Endothelial cell of umbilical vein (primary cell): ENCODE measurements at regions not wholly inside any gene's neighbourhood (a gene's known extent, or its start where the extent isn't known, plus 50 kb on each side); places are given as distances from the start of the nearest gene placed in this dataset.

Experiments
- BruUV-seq: library from RNA; stranded (reverse); fragments of 400-500 nt; replicated peaks from 2 replicates; lab custom pipeline; 2021; lab: Mats Ljungman, UMichigan
- CTCF ChIA-PET: fragments of 300-600, 350-600 bp; sonication (Branson Sonifier 250); formaldehyde crosslinking; loops from one replicate; lab custom pipeline; 2021; ENCODE audit warnings: antibody characterized with exemption, inconsistent platforms; lab: Charles Lee
- POLR2A ChIA-PET: fragments of 300-600, 350-600 bp; sonication (Branson Sonifier 250); formaldehyde crosslinking; loops from one replicate; lab custom pipeline; 2021; ENCODE audit warnings: antibody characterized with exemption, inconsistent platforms; lab: Charles Lee
- DNase-seq: peaks from one replicate; pipeline ENCODE4 v3.0.0-alpha.2; 2011; ENCODE audit warnings: low read depth, low spot score
- FAIRE-seq: peaks from 2 replicates; lab custom pipeline; 2011; peaks lifted over from hg19 to GRCh38; lab: Jason Lieb, UNC
- H2AFZ ChIP-seq: 2 replicates; pipeline ENCODE4 v1.6.0; 2012; ENCODE audit warnings: low read depth, low read length, control low read depth, inconsistent platforms
- H3K27ac ChIP-seq: 2 replicates; pipeline ENCODE4 v1.5.1; 2011; ENCODE audit warnings: low read depth, mild to moderate bottlenecking, control low read depth, low read length, moderate library complexity; ENCODE audit not compliant: insufficient read depth
- H3K27me3 ChIP-seq, 2 experiments: 2 replicates each; pipeline versions ENCODE4 v1.6.0 to v1.6.1; 2011; ENCODE audit warnings: low read length in 2 of 2, mixed read lengths in 1 of 2; ENCODE audit not compliant: control insufficient read depth in 2 of 2, insufficient read depth in 2 of 2
- H3K36me3 ChIP-seq, 2 experiments: 2 replicates in 1 of 2; 3 replicates in 1 of 2; pipeline ENCODE4 v1.5.1; 2011; ENCODE audit warnings: low read length in 2 of 2, mild to moderate bottlenecking in 1 of 2, moderate library complexity in 1 of 2; ENCODE audit not compliant: control insufficient read depth in 2 of 2, insufficient read depth in 2 of 2; ENCODE audit errors: extremely low read depth in 1 of 2
- H3K4me1 ChIP-seq: 3 replicates; pipeline ENCODE4 v1.5.1; 2011; ENCODE audit warnings: mild to moderate bottlenecking, low read length; ENCODE audit not compliant: control insufficient read depth, insufficient read depth; ENCODE audit errors: extremely low read depth
- H3K4me2 ChIP-seq: 2 replicates; pipeline ENCODE4 v1.6.1; 2011; ENCODE audit warnings: low read length, control low read depth, mixed read lengths; ENCODE audit not compliant: insufficient read depth
- H3K4me3 ChIP-seq, 3 experiments: fragments of 200-600 bp in 1 of 3; sonication (generic), shearing (Covaris generic) in 1 of 3; replicated peaks in 1 of 3; 2 replicates each; pipeline ENCODE4 v1.5.1; 2011 to 2016; ENCODE audit warnings: control low read depth in 3 of 3, low read length in 3 of 3, mild to moderate bottlenecking in 2 of 3, inconsistent platforms in 1 of 3, low read depth in 1 of 3, moderate library complexity in 1 of 3; ENCODE audit not compliant: insufficient read depth in 1 of 3
- H3K79me2 ChIP-seq: 2 replicates; pipeline ENCODE4 v1.6.0; 2012; ENCODE audit warnings: low read length, inconsistent platforms; ENCODE audit not compliant: control insufficient read depth, insufficient read depth
- H3K9ac ChIP-seq: replicated peaks from 2 replicates; pipeline ENCODE3; 2011; ENCODE audit warnings: low read length, control low read depth; ENCODE audit not compliant: insufficient read depth; ENCODE audit errors: extremely low read depth
- H3K9me1 ChIP-seq: replicated peaks from 3 replicates; pipeline ENCODE4 v1.6.0; 2011; ENCODE audit warnings: mild to moderate bottlenecking, low read length; ENCODE audit not compliant: control insufficient read depth, insufficient read depth; ENCODE audit errors: extremely low read depth
- H3K9me3 ChIP-seq: replicated peaks from 2 replicates; pipeline ENCODE4 v1.5.1; 2012; ENCODE audit warnings: low read length, inconsistent platforms; ENCODE audit not compliant: control insufficient read depth, insufficient read depth
- H4K20me1 ChIP-seq: replicated peaks from 2 replicates; pipeline ENCODE3; 2011; ENCODE audit warnings: mild to moderate bottlenecking, low read length; ENCODE audit not compliant: control insufficient read depth, insufficient read depth; ENCODE audit errors: extremely low read depth
- EZH2 ChIP-seq: IDR thresholded peaks from 2 replicates; pipeline ENCODE4 v1.6.1; 2012; ENCODE audit warnings: borderline replicate concordance, low read depth, mild to moderate bottlenecking, moderate library complexity, low read length, inconsistent platforms; ENCODE audit not compliant: severe bottlenecking
- FOS ChIP-seq: IDR thresholded peaks from 2 replicates; pipeline ENCODE4 v1.6.1; 2011; ENCODE audit warnings: mild to moderate bottlenecking, low read length, moderate library complexity, borderline replicate concordance; ENCODE audit not compliant: insufficient read depth
- GATA2 ChIP-seq: IDR thresholded peaks from 2 replicates; pipeline ENCODE4 v1.7.0; 2011; ENCODE audit warnings: low read depth, mild to moderate bottlenecking, moderate library complexity, mixed read lengths, low read length; ENCODE audit not compliant: insufficient read length, insufficient read depth
- JUN ChIP-seq: IDR thresholded peaks from 2 replicates; pipeline ENCODE4 v1.6.1; 2011; ENCODE audit warnings: borderline replicate concordance, low read depth; ENCODE audit not compliant: insufficient read length, insufficient read depth
- MYC ChIP-seq: IDR thresholded peaks from one replicate; pipeline ENCODE4 v1.6.1; 2011; ENCODE audit warnings: mild to moderate bottlenecking, low read depth, low read length
- POLR2A ChIP-seq: IDR thresholded peaks from 2 replicates; pipeline ENCODE4 v1.6.1; 2012; ENCODE audit warnings: low read depth, mild to moderate bottlenecking, control low read depth, low read length
- POLR2AphosphoS5 ChIP-seq: IDR thresholded peaks from 2 replicates; pipeline ENCODE4 v1.6.1; 2012; ENCODE audit warnings: low read depth, mild to moderate bottlenecking, control low read depth, low read length, moderate library complexity; ENCODE audit not compliant: insufficient read depth
- dilution Hi-C: fragments of 300-500 bp; cut with MboI; formaldehyde crosslinking; loops from one replicate; pipeline ENCODE4 v1.15.0; 2019; ENCODE audit warnings: low sequenced_read_pairs; ENCODE audit not compliant: extremely low pct_ligation_motif_present
- intact Hi-C: fragments of 100-400 bp; cut with micrococcal nuclease; formaldehyde crosslinking; loops from one replicate; pipeline ENCODE4 v1.10.0; 2022
- TF ChIP-seq, protein P1 (sequence below), 2 donors: IDR thresholded peaks; 1 replicate in 1 of 2; 2 replicates in 1 of 2; pipeline ENCODE4 v1.5.1; 2011; ENCODE audit warnings: low read length in 2 of 2, mild to moderate bottlenecking in 2 of 2, moderate library complexity in 2 of 2, control low read depth in 1 of 2, inconsistent platforms in 1 of 2, low read depth in 1 of 2; ENCODE audit not compliant: insufficient read depth in 1 of 2; ENCODE audit errors: extremely low read depth in 1 of 2
- TF ChIP-seq, protein P2 (sequence below): IDR thresholded peaks from 2 replicates; pipeline ENCODE4 v1.6.1; 2011; ENCODE audit not compliant: insufficient read depth, insufficient read length

DNA sequence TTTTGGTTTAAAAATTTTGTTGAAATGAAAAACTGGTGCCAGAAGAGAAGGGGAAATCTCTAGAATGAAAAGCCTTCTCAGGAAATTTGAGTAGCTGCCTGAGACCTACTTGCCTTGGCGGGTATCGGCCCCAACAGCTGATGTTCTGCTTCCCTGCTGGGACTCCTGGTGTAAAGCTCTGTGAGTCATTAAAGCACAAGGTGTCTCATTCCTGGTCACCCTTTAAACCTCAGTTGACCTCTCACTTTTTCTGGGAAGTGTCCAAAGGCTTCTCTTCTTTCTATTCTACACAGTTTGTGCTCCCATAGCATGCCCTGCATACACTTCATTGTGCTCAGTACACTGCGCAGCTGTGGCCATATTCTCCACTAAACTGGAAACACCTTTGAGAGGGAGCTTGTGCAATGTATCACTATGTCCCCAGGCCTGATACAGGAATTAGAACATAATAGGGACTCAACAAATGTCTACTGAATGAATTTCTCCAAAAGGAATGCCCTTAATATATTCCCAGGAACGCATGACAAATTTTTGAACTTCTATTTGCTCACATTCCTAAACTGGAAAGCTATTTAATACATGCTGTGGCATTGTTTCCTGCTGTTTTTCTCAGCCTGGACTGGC is 303.9 kb downstream of the SDHAF3 start:
- Histone ChIP-seq H3K36me3 (no peaks in the 10 kb centered on the region), H3K9ac (no peak overlapping the region), H3K4me2 (no peak overlapping the region), H3K79me2 (no peaks in the 10 kb centered on the region), H3K27ac (no peak overlapping the region), H3K27me3 (no peaks in the 10 kb centered on the region), H3K4me1 (no peaks in the 10 kb centered on the region), H3K9me3 (peaks cover 4% of the 10 kb centered on the region), H4K20me1 (no peaks in the 10 kb centered on the region), H3K4me3 (no peak overlapping the region), H2AFZ (no peak overlapping the region), H3K9me1 (no peaks in the 10 kb centered on the region)
- ChIA-PET CTCF (no interaction called here), POLR2A (no interaction called here)
- dilution Hi-C loops: no loop called here
- intact Hi-C loops: no loop called here
- TF ChIP-seq, protein P1, sequence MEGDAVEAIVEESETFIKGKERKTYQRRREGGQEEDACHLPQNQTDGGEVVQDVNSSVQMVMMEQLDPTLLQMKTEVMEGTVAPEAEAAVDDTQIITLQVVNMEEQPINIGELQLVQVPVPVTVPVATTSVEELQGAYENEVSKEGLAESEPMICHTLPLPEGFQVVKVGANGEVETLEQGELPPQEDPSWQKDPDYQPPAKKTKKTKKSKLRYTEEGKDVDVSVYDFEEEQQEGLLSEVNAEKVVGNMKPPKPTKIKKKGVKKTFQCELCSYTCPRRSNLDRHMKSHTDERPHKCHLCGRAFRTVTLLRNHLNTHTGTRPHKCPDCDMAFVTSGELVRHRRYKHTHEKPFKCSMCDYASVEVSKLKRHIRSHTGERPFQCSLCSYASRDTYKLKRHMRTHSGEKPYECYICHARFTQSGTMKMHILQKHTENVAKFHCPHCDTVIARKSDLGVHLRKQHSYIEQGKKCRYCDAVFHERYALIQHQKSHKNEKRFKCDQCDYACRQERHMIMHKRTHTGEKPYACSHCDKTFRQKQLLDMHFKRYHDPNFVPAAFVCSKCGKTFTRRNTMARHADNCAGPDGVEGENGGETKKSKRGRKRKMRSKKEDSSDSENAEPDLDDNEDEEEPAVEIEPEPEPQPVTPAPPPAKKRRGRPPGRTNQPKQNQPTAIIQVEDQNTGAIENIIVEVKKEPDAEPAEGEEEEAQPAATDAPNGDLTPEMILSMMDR (IDR thresholded peaks at IDR 0.05; ENCODE audit: extremely low read depth in 1 of 2, insufficient read depth in 1 of 2, low read depth in 1 of 2, low read length in 2 of 2): no peak
- no TSS peak for BruUV-seq
- DNase-seq (no peak), FAIRE-seq (no peak)

DNA sequence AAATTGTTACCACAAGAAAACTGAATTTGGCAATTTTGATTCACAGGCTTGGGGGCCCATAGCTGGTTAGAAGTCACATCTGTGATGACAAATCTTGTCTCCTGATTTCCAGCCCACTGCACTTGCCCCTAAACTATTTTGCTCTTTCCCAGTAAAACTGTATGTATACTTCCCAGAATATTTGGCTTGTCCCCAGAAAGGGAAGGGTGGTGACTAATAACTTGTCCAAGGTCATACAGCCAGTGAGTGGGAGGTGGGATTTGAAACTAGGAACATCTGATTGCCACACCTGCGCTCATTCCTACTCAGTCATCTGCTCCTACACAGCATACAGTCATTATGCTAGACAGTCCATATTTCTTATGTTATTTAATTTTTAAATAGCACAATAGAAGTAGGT is 304.5 kb downstream of the SDHAF3 start:
- H3K9me1 ChIP-seq: no peaks in the 10 kb centered on the region
- FAIRE-seq (no peak), DNase-seq (no peak)
- no peaks in the 10 kb centered on the region for H4K20me1 ChIP-seq
- BruUV-seq: no TSS peak
- ChIA-PET CTCF (interaction anchor here (1.0 kb wide), 1 partner anchor 22 kb away, joined by 4 read pairs; no protein-coding TSS in a partner anchor), POLR2A (no interaction called here)
- H3K9me3 ChIP-seq: peaks cover 4% of the 10 kb centered on the region
- H3K9ac ChIP-seq: no peak overlapping the region
- intact Hi-C loops: no loop called here
- dilution Hi-C loops: no loop called here
- no peaks in the 10 kb centered on the region for H3K27me3 ChIP-seq
- no peak overlapping the region for H3K4me3 ChIP-seq
- no peak overlapping the region for H3K4me2 ChIP-seq
- H3K4me1 ChIP-seq: no peaks in the 10 kb centered on the region
- no peak overlapping the region for H2AFZ ChIP-seq
- no peaks in the 10 kb centered on the region for H3K36me3 ChIP-seq
- TF ChIP-seq EZH2 (no peak), JUN (no peak), FOS (no peak), MYC (no peak), POLR2AphosphoS5 (no peak), GATA2 (no peak), POLR2A (no peak)
- TF ChIP-seq, protein P2, sequence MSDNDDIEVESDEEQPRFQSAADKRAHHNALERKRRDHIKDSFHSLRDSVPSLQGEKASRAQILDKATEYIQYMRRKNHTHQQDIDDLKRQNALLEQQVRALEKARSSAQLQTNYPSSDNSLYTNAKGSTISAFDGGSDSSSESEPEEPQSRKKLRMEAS: no peak
- TF ChIP-seq, protein P1 (IDR thresholded peaks at IDR 0.05; ENCODE audit: extremely low read depth in 1 of 2, insufficient read depth in 1 of 2, low read depth in 1 of 2, low read length in 2 of 2): no peak
- H3K79me2 ChIP-seq: no peaks in the 10 kb centered on the region
- H3K27ac ChIP-seq: no peak overlapping the region
